DMS 273 (cell line): ENCODE measurements at regions not wholly inside any gene's neighbourhood (a gene's known extent, or its start where the extent isn't known, plus 50 kb on each side); places are given as distances from the start of the nearest gene placed in this dataset.

ENCODE experiments used
- DNase-seq: peaks from one replicate; lab custom pipeline; 2025; ENCODE audit not compliant: unreplicated experiment; lab: John Stamatoyannopoulos, UW

- DNase-seq: no peak
Measured at GRCh38 chr3:7793786-7794185, 707.8 kb upstream of the LMCD1 start.

GRCh38 chr3:7798276-7798675, 703.3 kb upstream of the LMCD1 start:
- DNase-seq: no peak

GRCh38 chr3:7800006-7800780, 701.4 kb upstream of the LMCD1 start:
- DNase-seq: peak; percentile 5

GRCh38 chr3:7812490-7812889, 689.1 kb upstream of the LMCD1 start:
- DNase-seq: no peak

- no peak for DNase-seq
Measured at GRCh38 chr3:7813365-7813764, 688.3 kb upstream of the LMCD1 start.

GRCh38 chr3:7817239-7817638, 684.4 kb upstream of the LMCD1 start:
- DNase-seq: no peak

GRCh38 chr3:7820969-7821368, 680.7 kb upstream of the LMCD1 start:
- DNase-seq: no peak

- DNase-seq: no peak
Measured at GRCh38 chr3:7821858-7822257, 679.8 kb upstream of the LMCD1 start.

GRCh38 chr3:7841451-7841850, 660.2 kb upstream of the LMCD1 start:
- DNase-seq: no peak

- DNase-seq: no peak
Measured at GRCh38 chr3:7843441-7843840, 658.2 kb upstream of the LMCD1 start.

GRCh38 chr3:7847021-7847420, 654.6 kb upstream of the LMCD1 start:
- no peak for DNase-seq

GRCh38 chr3:7847521-7847920, 654.1 kb upstream of the LMCD1 start:
- DNase-seq: no peak

GRCh38 chr3:7854266-7854665, 647.4 kb upstream of the LMCD1 start:
- no peak for DNase-seq

GRCh38 chr3:7854721-7855120, 646.9 kb upstream of the LMCD1 start:
- DNase-seq: no peak

GRCh38 chr3:7865611-7866010, 636.0 kb upstream of the LMCD1 start:
- no peak for DNase-seq

- DNase-seq: no peak
Measured at GRCh38 chr3:7867587-7867986, 634.0 kb upstream of the LMCD1 start.

GRCh38 chr3:7871003-7871560, 630.5 kb upstream of the LMCD1 start:
- DNase-seq: no peak

GRCh38 chr3:7874116-7874515, 627.5 kb upstream of the LMCD1 start:
- DNase-seq: no peak

- no peak for DNase-seq
Measured at GRCh38 chr3:7875925-7876324, 625.7 kb upstream of the LMCD1 start.

GRCh38 chr3:7876741-7877297, 624.8 kb upstream of the LMCD1 start:
- DNase-seq: no peak

- DNase-seq: no peak
Measured at GRCh38 chr3:7877312-7877711, 624.3 kb upstream of the LMCD1 start.

- no peak for DNase-seq
Measured at GRCh38 chr3:7879572-7879971, 622.1 kb upstream of the LMCD1 start.

- no peak for DNase-seq
Measured at GRCh38 chr3:7881946-7882345, 619.7 kb upstream of the LMCD1 start.
